ENCODE measurements at regions not wholly inside any gene's neighbourhood (a gene's known extent, or its start where the extent isn't known, plus 50 kb on each side); places are given as distances from the start of the nearest gene placed in this dataset.

DNA sequence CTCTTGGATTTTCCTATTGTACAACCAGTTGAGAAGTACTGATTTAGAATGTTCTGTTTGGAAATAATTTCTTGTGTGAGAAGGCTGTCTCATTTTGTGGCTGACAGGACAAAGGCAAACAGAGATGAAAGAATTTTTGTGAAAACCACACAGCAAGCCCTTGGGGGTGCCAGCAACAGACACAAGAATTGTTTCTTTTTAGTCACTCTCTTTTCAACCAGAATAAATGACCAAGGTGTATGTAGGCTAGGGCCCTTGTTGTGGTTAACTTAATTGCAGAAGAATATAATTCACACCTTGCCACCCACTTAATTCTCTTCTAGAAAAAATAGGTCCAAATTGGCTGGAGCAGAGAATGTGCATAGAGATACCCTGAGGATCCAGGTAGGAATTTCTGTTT is 329.4 kb upstream of the TBC1D5 start:
- Histone ChIP-seq H3K4me3 (ENCODE audit: low read length) (no peak overlapping the region), H3K36me3 (ENCODE audit: insufficient read depth, low read length) (no peaks in the 10 kb centered on the region), H3K4me2 (ENCODE audit: low read length) (no peak overlapping the region), H3K4me1 (ENCODE audit: control insufficient read depth, insufficient read depth, low read length) (peaks cover 5% of the 10 kb centered on the region), H3K27me3 (ENCODE audit: control insufficient read depth, insufficient read depth, low read length) (no peaks in the 10 kb centered on the region), H3K9ac (ENCODE audit: low read depth, low read length) (no peak overlapping the region), H3K9me3 (replicated peaks; ENCODE audit: low read length) (no peaks in the 10 kb centered on the region)

DNA sequence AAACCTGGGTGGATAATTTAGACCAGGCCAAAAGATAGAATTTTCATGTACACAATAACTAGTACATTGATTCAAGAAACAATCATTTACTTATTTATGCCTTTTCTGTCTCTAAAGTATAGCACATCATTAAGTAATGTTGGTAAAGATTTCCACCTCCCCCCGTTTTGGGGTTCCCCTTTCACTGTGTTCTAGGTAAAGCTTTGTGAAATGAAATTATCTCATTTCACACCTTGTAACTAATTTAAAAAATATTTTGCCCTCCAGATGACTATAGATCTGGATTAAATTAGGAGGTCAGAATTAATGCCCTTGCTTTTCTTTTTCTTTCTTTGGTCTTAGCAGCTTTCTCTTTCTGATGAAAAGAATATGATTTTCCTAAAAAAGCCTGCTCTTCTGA is 328.5 kb upstream of the TBC1D5 start:
- H3K9ac ChIP-seq (ENCODE audit: low read depth, low read length), result no peak overlapping the region
- H3K36me3 ChIP-seq (ENCODE audit: insufficient read depth, low read length), result no peaks in the 10 kb centered on the region
- no peaks in the 10 kb centered on the region for H3K27me3 ChIP-seq (ENCODE audit: control insufficient read depth, insufficient read depth, low read length)
- no peak overlapping the region for H3K4me2 ChIP-seq (ENCODE audit: low read length)
- peaks cover 5% of the 10 kb centered on the region for H3K4me1 ChIP-seq (ENCODE audit: control insufficient read depth, insufficient read depth, low read length)
- H3K9me3 ChIP-seq (replicated peaks; ENCODE audit: low read length), result no peaks in the 10 kb centered on the region
- H3K4me3 ChIP-seq (ENCODE audit: low read length), result no peak overlapping the region

DNA sequence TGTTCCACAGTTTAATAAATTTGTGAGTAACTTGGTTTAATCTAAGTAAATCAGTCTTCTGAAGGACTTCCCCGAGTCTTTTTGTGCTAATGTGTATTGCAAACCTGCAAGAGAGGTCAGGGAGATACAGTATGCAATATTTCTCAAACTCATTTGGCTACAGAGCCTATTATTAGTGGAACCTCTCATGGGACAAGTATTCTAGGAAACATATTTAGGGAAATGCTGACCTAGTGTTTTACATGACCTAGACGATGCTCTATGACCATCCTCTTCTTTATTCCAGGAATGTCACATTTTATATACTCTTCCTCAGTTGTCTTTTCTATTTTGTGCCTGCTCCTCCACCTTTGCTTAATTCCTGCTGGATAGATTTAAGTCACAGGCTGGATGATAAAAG is 327.8 kb upstream of the TBC1D5 start:
- peaks cover 5% of the 10 kb centered on the region for H3K4me1 ChIP-seq (ENCODE audit: control insufficient read depth, insufficient read depth, low read length)
- no peaks in the 10 kb centered on the region for H3K27me3 ChIP-seq (ENCODE audit: control insufficient read depth, insufficient read depth, low read length)
- no peak overlapping the region for H3K9ac ChIP-seq (ENCODE audit: low read depth, low read length)
- H3K36me3 ChIP-seq (ENCODE audit: insufficient read depth, low read length), result no peaks in the 10 kb centered on the region
- H3K4me3 ChIP-seq (ENCODE audit: low read length), result no peak overlapping the region
- no peaks in the 10 kb centered on the region for H3K9me3 ChIP-seq (replicated peaks; ENCODE audit: low read length)
- H3K4me2 ChIP-seq (ENCODE audit: low read length), result no peak overlapping the region

DNA sequence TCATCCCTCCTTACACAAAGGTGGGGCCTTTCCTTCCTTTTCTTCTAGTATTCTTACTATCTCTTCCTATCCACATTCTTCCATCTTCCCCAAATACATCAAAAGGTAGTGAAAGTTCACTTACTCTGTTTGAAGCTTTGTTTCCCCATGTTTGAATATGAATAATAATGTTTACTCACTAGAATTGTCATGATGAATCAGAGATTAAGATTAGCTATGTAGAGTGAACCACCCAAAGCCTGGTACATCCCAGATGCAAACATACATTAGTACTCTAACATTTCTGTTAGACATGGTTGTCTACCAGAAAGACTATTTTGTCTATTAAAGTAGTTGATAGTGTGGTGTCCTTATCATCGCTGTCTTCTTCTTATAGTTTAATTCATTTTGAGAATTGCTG is 327.1 kb upstream of the TBC1D5 start:
- Histone ChIP-seq H3K36me3 (ENCODE audit: insufficient read depth, low read length) (no peaks in the 10 kb centered on the region), H3K9me3 (replicated peaks; ENCODE audit: low read length) (no peaks in the 10 kb centered on the region), H3K4me1 (ENCODE audit: control insufficient read depth, insufficient read depth, low read length) (peaks cover 5% of the 10 kb centered on the region), H3K27me3 (ENCODE audit: control insufficient read depth, insufficient read depth, low read length) (no peaks in the 10 kb centered on the region), H3K4me2 (ENCODE audit: low read length) (no peak overlapping the region), H3K9ac (ENCODE audit: low read depth, low read length) (no peak overlapping the region), H3K4me3 (ENCODE audit: low read length) (no peak overlapping the region)

DNA sequence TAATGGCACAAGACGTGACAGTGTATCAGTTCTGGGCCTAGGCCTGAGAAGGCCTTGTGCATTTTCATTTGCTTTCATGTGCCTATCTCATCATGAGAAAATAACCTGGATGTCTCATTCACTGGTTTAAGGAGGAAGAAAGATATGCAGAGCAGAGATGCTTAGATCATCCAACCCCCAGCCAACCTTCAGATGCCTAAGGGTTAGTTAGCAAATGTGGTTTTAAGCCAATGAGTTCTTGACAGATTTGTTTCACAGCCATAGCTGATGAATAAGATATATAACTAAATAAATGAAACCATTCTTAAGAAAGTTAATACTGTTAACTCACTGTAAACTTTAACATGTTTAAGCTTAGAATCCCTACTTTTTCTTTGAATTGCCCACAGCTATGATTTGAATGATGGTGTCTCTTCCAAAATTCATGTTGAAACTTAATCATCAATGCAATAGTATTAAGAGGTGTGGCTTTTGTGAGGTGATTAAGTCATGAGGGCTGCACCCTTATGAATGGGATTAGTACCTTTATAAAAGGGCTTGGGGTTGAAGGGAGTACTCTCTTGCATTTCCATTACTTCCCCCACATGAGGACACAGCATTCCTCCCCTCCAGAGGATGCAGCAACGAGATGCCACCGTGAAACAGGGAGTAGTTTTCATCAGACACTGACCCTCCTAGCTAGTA is 324.6 kb upstream of the TBC1D5 start:
- H3K36me3 ChIP-seq (ENCODE audit: insufficient read depth, low read length), result no peaks in the 10 kb centered on the region
- H3K9ac ChIP-seq (ENCODE audit: low read depth, low read length), result no peak overlapping the region
- H3K4me2 ChIP-seq (ENCODE audit: low read length), result no peak overlapping the region
- H3K9me3 ChIP-seq (replicated peaks; ENCODE audit: low read length), result no peaks in the 10 kb centered on the region
- H3K4me1 ChIP-seq (ENCODE audit: control insufficient read depth, insufficient read depth, low read length), result peaks cover 17% of the 10 kb centered on the region
- H3K27me3 ChIP-seq (ENCODE audit: control insufficient read depth, insufficient read depth, low read length), result no peaks in the 10 kb centered on the region
- H3K4me3 ChIP-seq (ENCODE audit: low read length), result no peak overlapping the region

DNA sequence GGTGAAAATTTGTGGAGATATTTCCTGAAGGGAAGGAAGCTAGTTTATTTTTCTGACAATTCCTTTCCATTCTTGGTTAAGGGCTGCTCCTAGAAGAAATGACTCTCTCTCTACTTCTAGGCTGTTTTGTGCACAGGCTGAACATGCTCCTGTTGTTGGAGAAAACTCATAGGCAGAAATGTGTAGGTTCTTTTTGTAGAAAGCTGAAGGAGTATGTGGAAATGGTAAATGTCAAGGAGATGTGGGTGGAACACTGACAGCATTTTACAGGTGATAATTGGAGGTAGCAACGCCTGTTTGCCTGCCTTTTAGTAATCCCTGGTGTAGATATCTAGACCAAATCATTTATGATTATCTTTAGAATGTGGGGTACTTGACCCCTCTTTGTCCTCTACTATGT is 322.2 kb upstream of the TBC1D5 start:
- no peaks in the 10 kb centered on the region for H3K9me3 ChIP-seq (replicated peaks; ENCODE audit: low read length)
- H3K4me1 ChIP-seq (ENCODE audit: control insufficient read depth, insufficient read depth, low read length), result peaks cover 23% of the 10 kb centered on the region
- no peak overlapping the region for H3K9ac ChIP-seq (ENCODE audit: low read depth, low read length)
- H3K4me2 ChIP-seq (ENCODE audit: low read length), result no peak overlapping the region
- H3K27me3 ChIP-seq (ENCODE audit: control insufficient read depth, insufficient read depth, low read length), result no peaks in the 10 kb centered on the region
- H3K36me3 ChIP-seq (ENCODE audit: insufficient read depth, low read length), result no peaks in the 10 kb centered on the region
- H3K4me3 ChIP-seq (ENCODE audit: low read length), result no peak overlapping the region

DNA sequence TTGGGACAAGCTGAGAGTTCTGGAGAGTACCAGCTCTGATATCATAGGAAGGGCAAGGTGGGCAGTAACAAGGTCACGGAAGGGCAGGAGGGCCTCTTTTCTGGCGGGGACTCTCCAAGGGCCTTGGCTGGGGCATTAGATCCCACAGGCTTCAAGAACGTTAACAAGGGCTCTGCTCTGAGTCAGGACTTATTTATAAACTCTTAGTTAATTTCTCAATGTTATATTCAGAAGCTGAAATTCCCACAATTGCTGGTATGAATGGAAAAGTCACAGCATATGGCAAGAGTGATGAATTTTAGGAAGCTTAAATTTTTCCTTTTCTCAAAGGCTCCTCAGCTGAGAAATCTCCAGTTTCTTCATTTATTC is 320.2 kb upstream of the TBC1D5 start:
- no peaks in the 10 kb centered on the region for H3K27me3 ChIP-seq (ENCODE audit: control insufficient read depth, insufficient read depth, low read length)
- H3K36me3 ChIP-seq (ENCODE audit: insufficient read depth, low read length), result no peaks in the 10 kb centered on the region
- no peaks in the 10 kb centered on the region for H3K9me3 ChIP-seq (replicated peaks; ENCODE audit: low read length)
- H3K4me1 ChIP-seq (ENCODE audit: control insufficient read depth, insufficient read depth, low read length), result peaks cover 17% of the 10 kb centered on the region
- H3K9ac ChIP-seq (ENCODE audit: low read depth, low read length), result no peak overlapping the region
- H3K4me3 ChIP-seq (ENCODE audit: low read length), result no peak overlapping the region
- H3K4me2 ChIP-seq (ENCODE audit: low read length), result peak overlapping the region; percentile 19

DNA sequence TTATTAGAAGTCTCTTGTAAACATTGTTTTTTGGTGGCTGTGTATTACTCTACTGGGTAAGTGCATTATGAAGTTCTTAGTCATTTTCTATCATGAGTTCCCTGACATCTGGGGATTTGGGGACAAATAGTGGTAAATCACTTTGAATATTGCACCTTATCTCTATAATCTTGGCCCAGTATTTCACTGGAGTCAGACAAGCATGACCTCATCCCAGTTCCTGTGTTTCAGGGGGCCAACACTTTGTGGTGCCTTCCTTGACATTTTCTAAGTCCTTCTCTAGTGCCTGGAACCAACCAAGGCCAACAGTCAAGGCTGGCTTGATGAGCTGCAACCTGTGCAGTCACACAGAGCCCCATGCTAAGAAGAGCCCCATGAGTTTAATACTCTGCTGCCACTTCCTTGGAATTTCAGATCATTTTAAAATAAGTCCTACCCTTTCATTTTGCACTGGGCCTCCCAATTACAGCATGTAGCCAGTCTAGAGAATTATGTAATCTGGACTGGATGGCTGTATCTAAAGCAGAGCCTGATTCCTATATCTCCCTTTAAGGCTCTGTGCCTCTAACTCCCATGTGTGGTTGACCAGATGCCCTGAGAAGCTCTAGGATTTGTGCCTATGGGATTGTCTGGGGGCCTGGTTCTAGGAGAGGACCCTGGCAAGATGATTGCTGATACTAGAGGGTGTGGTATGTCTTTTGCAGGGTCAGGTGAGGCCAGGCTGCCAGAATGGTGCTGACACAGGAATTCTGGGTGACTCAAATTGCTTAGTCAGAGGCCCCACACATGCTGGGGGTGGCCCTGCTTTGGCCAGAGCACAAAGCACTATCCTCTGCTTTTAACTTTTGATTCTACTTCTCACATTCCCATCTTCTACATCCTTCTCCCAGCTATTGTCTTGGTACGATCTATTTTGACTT is 319.6 kb upstream of the TBC1D5 start:
- Histone ChIP-seq H3K36me3 (ENCODE audit: insufficient read depth, low read length) (no peaks in the 10 kb centered on the region), H3K4me2 (ENCODE audit: low read length) (peak overlapping the region; percentile 19), H3K4me1 (ENCODE audit: control insufficient read depth, insufficient read depth, low read length) (peaks cover 17% of the 10 kb centered on the region), H3K9me3 (replicated peaks; ENCODE audit: low read length) (no peaks in the 10 kb centered on the region), H3K9ac (ENCODE audit: low read depth, low read length) (no peak overlapping the region), H3K4me3 (ENCODE audit: low read length) (no peak overlapping the region), H3K27me3 (ENCODE audit: control insufficient read depth, insufficient read depth, low read length) (no peaks in the 10 kb centered on the region)

DNA sequence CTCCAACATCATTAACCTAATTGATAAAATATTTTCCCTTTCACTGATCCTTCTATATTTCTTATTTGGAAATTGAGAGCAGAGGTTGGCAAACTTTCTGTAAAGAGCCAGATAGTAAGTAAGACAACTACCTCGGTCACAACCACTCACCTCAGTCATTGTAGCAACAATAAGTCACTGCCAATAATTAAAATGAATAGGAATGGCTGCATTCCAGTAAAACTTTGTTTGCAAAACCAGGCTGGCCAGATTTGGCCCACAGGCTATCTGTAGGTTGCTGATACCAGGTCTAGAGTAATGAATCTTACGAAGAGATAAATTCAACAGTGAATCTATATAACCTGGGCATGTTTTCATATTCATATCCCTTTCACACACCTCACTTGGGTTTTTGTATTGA is 316.2 kb upstream of the TBC1D5 start:
- Histone ChIP-seq H3K9ac (ENCODE audit: low read depth, low read length) (no peak overlapping the region), H3K4me3 (ENCODE audit: low read length) (no peak overlapping the region), H3K27me3 (ENCODE audit: control insufficient read depth, insufficient read depth, low read length) (no peaks in the 10 kb centered on the region), H3K4me2 (ENCODE audit: low read length) (no peak overlapping the region), H3K36me3 (ENCODE audit: insufficient read depth, low read length) (no peaks in the 10 kb centered on the region), H3K4me1 (ENCODE audit: control insufficient read depth, insufficient read depth, low read length) (peaks cover 17% of the 10 kb centered on the region), H3K9me3 (replicated peaks; ENCODE audit: low read length) (no peaks in the 10 kb centered on the region)

DNA sequence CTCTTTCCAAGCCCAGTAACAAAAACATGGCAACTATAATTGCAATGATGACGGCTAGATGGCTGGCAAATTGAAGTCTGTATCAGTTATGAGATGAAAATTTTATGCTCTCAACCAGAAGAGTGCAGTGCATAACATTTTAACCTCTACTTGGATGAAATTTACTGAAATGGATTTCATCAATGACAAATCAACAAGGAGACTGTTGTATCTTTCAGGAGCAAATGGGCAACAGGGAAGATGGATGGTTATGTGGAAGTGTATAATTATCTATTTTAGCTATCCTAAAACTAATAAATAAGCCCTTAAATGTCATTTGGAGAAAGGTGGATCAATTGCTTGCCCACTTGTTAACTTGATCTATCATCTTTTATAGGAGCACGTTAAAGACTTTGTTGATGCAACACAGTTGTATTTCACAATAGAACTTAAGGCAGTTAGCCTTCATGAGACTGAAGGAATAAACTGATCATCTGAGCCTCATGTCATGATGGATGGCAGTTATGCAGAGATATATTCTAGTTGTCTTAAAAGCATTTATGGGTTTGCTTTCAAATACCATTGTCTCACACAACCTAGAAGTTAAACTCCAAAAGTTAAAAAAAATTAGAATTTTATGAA is 315.1 kb upstream of the TBC1D5 start:
- H3K4me3 ChIP-seq (ENCODE audit: low read length), result no peak overlapping the region
- no peaks in the 10 kb centered on the region for H3K36me3 ChIP-seq (ENCODE audit: insufficient read depth, low read length)
- no peaks in the 10 kb centered on the region for H3K9me3 ChIP-seq (replicated peaks; ENCODE audit: low read length)
- peaks cover 11% of the 10 kb centered on the region for H3K4me1 ChIP-seq (ENCODE audit: control insufficient read depth, insufficient read depth, low read length)
- no peak overlapping the region for H3K9ac ChIP-seq (ENCODE audit: low read depth, low read length)
- no peak overlapping the region for H3K4me2 ChIP-seq (ENCODE audit: low read length)
- no peaks in the 10 kb centered on the region for H3K27me3 ChIP-seq (ENCODE audit: control insufficient read depth, insufficient read depth, low read length)

DNA sequence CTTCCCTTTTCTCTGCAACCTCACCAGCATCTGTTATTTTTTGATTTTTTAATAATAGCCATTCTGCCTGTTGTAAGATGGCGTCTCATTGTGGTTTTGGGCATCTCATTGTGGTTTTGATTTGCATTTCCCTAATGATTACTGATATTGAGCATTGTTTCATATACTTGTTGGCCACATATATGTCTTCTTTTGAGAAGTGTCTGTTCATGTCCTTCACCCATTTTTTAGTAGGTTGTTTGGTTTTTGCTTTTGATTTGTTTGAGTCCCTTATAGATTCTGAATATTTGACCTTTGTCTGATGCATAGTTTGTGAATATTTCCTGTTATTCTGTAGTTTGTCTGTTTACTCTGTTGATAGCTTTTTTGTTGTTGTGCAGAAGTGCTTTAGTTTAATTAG is 312.2 kb upstream of the TBC1D5 start:
- H3K4me2 ChIP-seq (ENCODE audit: low read length), result no peak overlapping the region
- H3K36me3 ChIP-seq (ENCODE audit: insufficient read depth, low read length), result no peaks in the 10 kb centered on the region
- H3K27me3 ChIP-seq (ENCODE audit: control insufficient read depth, insufficient read depth, low read length), result no peaks in the 10 kb centered on the region
- no peak overlapping the region for H3K9ac ChIP-seq (ENCODE audit: low read depth, low read length)
- no peak overlapping the region for H3K4me3 ChIP-seq (ENCODE audit: low read length)
- no peaks in the 10 kb centered on the region for H3K4me1 ChIP-seq (ENCODE audit: control insufficient read depth, insufficient read depth, low read length)
- H3K9me3 ChIP-seq (replicated peaks; ENCODE audit: low read length), result no peaks in the 10 kb centered on the region
